ENCODE measurements at regions not wholly inside any gene's neighbourhood (a gene's known extent, or its start where the extent isn't known, plus 50 kb on each side); places are given as distances from the start of the nearest gene placed in this dataset.

- ATAC-seq (ENCODE audit: low FRiP score), result peak; percentile 62
- no peak for TF ChIP-seq CTCF (IDR thresholded peaks at IDR 0.05)
- peak; percentile 52 for DNase-seq (ENCODE audit: low spot score)
Measured at GRCh38 chr3:135503760-135504686, 461.5 kb upstream of the PPP2R3A start.

- no peak for TF ChIP-seq CTCF (IDR thresholded peaks at IDR 0.05)
- DNase-seq (ENCODE audit: low spot score) (no peak), ATAC-seq (ENCODE audit: low FRiP score) (no peak)
Measured at GRCh38 chr3:135513106-135514059, 452.1 kb upstream of the PPP2R3A start.

- DNase-seq (ENCODE audit: low spot score) (no peak), ATAC-seq (ENCODE audit: low FRiP score) (no peak)
- TF ChIP-seq CTCF (IDR thresholded peaks at IDR 0.05), result no peak
Measured at GRCh38 chr3:135514060-135514448, 451.5 kb upstream of the PPP2R3A start.

- DNase-seq (ENCODE audit: low spot score) (no peak), ATAC-seq (ENCODE audit: low FRiP score) (no peak)
- no peak for TF ChIP-seq CTCF (IDR thresholded peaks at IDR 0.05)
Measured at GRCh38 chr3:135516143-135516542, 449.4 kb upstream of the PPP2R3A start.

GRCh38 chr3:135528413-135529015 is 437.0 kb upstream of the PPP2R3A start:
- ATAC-seq (ENCODE audit: low FRiP score), result no peak
- no peak for DNase-seq (ENCODE audit: low spot score)
- no peak for TF ChIP-seq CTCF (IDR thresholded peaks at IDR 0.05)

- no peak for TF ChIP-seq CTCF (IDR thresholded peaks at IDR 0.05)
- DNase-seq (ENCODE audit: low spot score) (no peak), ATAC-seq (ENCODE audit: low FRiP score) (no peak)
Measured at GRCh38 chr3:135532021-135532420, 433.5 kb upstream of the PPP2R3A start.

Data from omental fat pad (tissue), 3 donors.